HepG2 (cell line): ENCODE measurements at regions not wholly inside any gene's neighbourhood (a gene's known extent, or its start where the extent isn't known, plus 50 kb on each side); places are given as distances from the start of the nearest gene placed in this dataset.

Experiments used
- ATAC-seq: fragments of 200-7000 bp; cut with Tn5 transposase; 3 replicates; pipeline ENCODE4 v1.9.1; 2020; ENCODE audit warnings: mild to moderate bottlenecking, moderate library complexity
- BruUV-seq: library from RNA; stranded (reverse); fragments of 400-500 nt; replicated peaks from 2 replicates; lab custom pipeline; 2021; lab: Mats Ljungman, UMichigan
- CTCF ChIA-PET: fragments of 300-600 bp; formaldehyde crosslinking; extraction: SDS; loops from one replicate; lab custom pipeline; 2021; ENCODE audit warnings: low total read pairs, inconsistent platforms, low intra/inter-chr PET ratio; lab: Yijun Ruan, JAX
- POLR2A ChIA-PET: fragments of 350-600 bp; sonication (Branson Sonifier 250); formaldehyde crosslinking; loops from one replicate; lab custom pipeline; 2020; ENCODE audit warnings: antibody characterized with exemption, inconsistent platforms; lab: Yijun Ruan, JAX
- DNase-seq: peaks from one replicate; pipeline ENCODE4 v3.0.0-alpha.2; 2015; ENCODE audit warnings: low spot score
- FAIRE-seq: peaks from 3 replicates; lab custom pipeline; 2011; peaks lifted over from hg19 to GRCh38; lab: Jason Lieb, UNC
- H2AFZ ChIP-seq: one replicate; pipeline ENCODE4 v1.6.1; 2011; ENCODE audit warnings: low read length, inconsistent platforms
- H3K27ac ChIP-seq: fragments of 300-600 bp; 3 replicates; pipeline ENCODE4 v1.8.0; 2011; ENCODE audit warnings: mixed run types, mild to moderate bottlenecking, mixed read lengths, low read length, inconsistent platforms; ENCODE audit not compliant: insufficient read depth; ENCODE audit errors: extremely low read length
- H3K27me3 ChIP-seq, 2 experiments: fragments of 200-600 bp in 1 of 2; 2 replicates in 1 of 2; 3 replicates in 1 of 2; pipeline versions ENCODE4 v1.6.0 to v1.8.0; 2011; ENCODE audit warnings: low read length in 2 of 2, mild to moderate bottlenecking in 2 of 2, moderate library complexity in 2 of 2, inconsistent platforms in 1 of 2; ENCODE audit not compliant: insufficient read depth in 2 of 2, control insufficient read depth in 1 of 2
- H3K36me3 ChIP-seq, 2 experiments: fragments of 200-600 bp in 1 of 2; replicated peaks in 1 of 2; 2 replicates in 1 of 2; 3 replicates in 1 of 2; pipeline versions ENCODE4 v1.5.1 to v1.8.0; 2011; ENCODE audit warnings: low read length in 2 of 2, inconsistent platforms in 1 of 2; ENCODE audit not compliant: insufficient read depth in 2 of 2, control insufficient read depth in 1 of 2
- H3K4me1 ChIP-seq: 2 replicates; pipeline ENCODE4 v1.5.1; 2012; ENCODE audit warnings: low read length, inconsistent platforms; ENCODE audit not compliant: insufficient read depth
- H3K4me2 ChIP-seq: 2 replicates; pipeline ENCODE4 v1.6.0; 2011; ENCODE audit warnings: low read depth, low read length, inconsistent platforms
- H3K4me3 ChIP-seq, 3 experiments: fragments of 200-600 bp in 1 of 3; sonication (generic), shearing (Covaris generic) in 1 of 3; replicated peaks in 1 of 3; 2 replicates each; pipeline ENCODE4 v1.5.1; 2011 to 2016; ENCODE audit warnings: low read length in 3 of 3, inconsistent platforms in 2 of 3, low read depth in 2 of 3, mild to moderate bottlenecking in 2 of 3, control low read depth in 1 of 3, mixed read lengths in 1 of 3; ENCODE audit not compliant: insufficient read depth in 1 of 3
- H3K79me2 ChIP-seq: one replicate; pipeline ENCODE4 v1.6.1; 2011; ENCODE audit warnings: low read length, inconsistent platforms; ENCODE audit not compliant: insufficient read depth
- H3K9ac ChIP-seq: 2 replicates; pipeline ENCODE4 v1.6.0; 2011; ENCODE audit warnings: mild to moderate bottlenecking, low read depth, low read length, inconsistent platforms; ENCODE audit not compliant: insufficient read depth
- H3K9me3 ChIP-seq: 2 replicates; pipeline ENCODE4 v1.5.1; 2012; ENCODE audit warnings: mild to moderate bottlenecking, low read length
- H4K20me1 ChIP-seq: 2 replicates; pipeline ENCODE4 v1.6.0; 2011; ENCODE audit warnings: inconsistent platforms, mild to moderate bottlenecking, low read length, moderate library complexity; ENCODE audit not compliant: insufficient read depth
- CBX5 ChIP-seq: sonication (generic); formaldehyde crosslinking; IDR thresholded peaks from 2 replicates; pipeline ENCODE4 v1.4.0; 2020; ENCODE audit warnings: missing genetic modification reagents, borderline replicate concordance
- ELF3 ChIP-seq: IDR thresholded peaks from 2 replicates; pipeline ENCODE4 v1.6.1; 2016; ENCODE audit warnings: missing genetic modification reagents, missing compliant biosample characterization
- RXRB ChIP-seq: IDR thresholded peaks from 2 replicates; pipeline ENCODE4 v1.6.1; 2016; ENCODE audit warnings: borderline replicate concordance, missing genetic modification reagents, missing compliant biosample characterization
- TRAFD1 ChIP-seq: sonication (generic); formaldehyde crosslinking; IDR thresholded peaks from 2 replicates; pipeline ENCODE4 v1.5.1; 2020; ENCODE audit warnings: missing genetic modification reagents, mild to moderate bottlenecking, borderline replicate concordance
- ZEB1 ChIP-seq: IDR thresholded peaks from 2 replicates; pipeline ENCODE4 v1.6.1; 2012; ENCODE audit warnings: mild to moderate bottlenecking, low read depth, inconsistent platforms; ENCODE audit not compliant: insufficient replicate concordance
- ZNF225 ChIP-seq: sonication (generic); formaldehyde crosslinking; IDR thresholded peaks from 2 replicates; pipeline ENCODE4 v1.4.0; 2020; ENCODE audit warnings: mild to moderate bottlenecking, missing genetic modification reagents
- ZNF264 ChIP-seq: sonication (generic); formaldehyde crosslinking; IDR thresholded peaks from 2 replicates; pipeline ENCODE4 v1.4.0; 2020; ENCODE audit warnings: missing genetic modification reagents
- ZNF276 ChIP-seq: sonication (generic); formaldehyde crosslinking; IDR thresholded peaks from 2 replicates; pipeline ENCODE4 v1.4.0; 2020; ENCODE audit warnings: mild to moderate bottlenecking, low read depth, missing genetic modification reagents
- ZNF446 ChIP-seq: sonication (generic); formaldehyde crosslinking; IDR thresholded peaks from 2 replicates; pipeline ENCODE4 v1.5.0; 2020; ENCODE audit warnings: mild to moderate bottlenecking, missing genetic modification reagents
- ZNF569 ChIP-seq: sonication (generic); formaldehyde crosslinking; IDR thresholded peaks from 2 replicates; pipeline ENCODE4 v1.5.0; 2020; ENCODE audit warnings: mild to moderate bottlenecking, missing genetic modification reagents, moderate library complexity, borderline replicate concordance
- ZNF614 ChIP-seq: IDR thresholded peaks from 2 replicates; pipeline ENCODE4 v1.6.1; 2018; ENCODE audit warnings: missing biosample characterization, missing genetic modification reagents, inconsistent platforms, borderline replicate concordance
- WGBS: methylation state at CpG from one replicate; pipeline ENCODE4 v1.1.6; 2017; ENCODE audit warnings: low lambda C conversion rate; 5-methylcytosine and 5-hydroxymethylcytosine counted together
- in situ Hi-C: cut with HindIII; loops from 2 replicates; pipeline ENCODE4 v1.10.0; 2017; ENCODE audit warnings: low pct_unique_long_range_greater_than_20kb; ENCODE audit not compliant: extremely low pct_ligation_motif_present
- intact Hi-C: fragments of 100-400 bp; cut with micrococcal nuclease; formaldehyde crosslinking; loops from one replicate; pipeline ENCODE4 v1.10.0; 2022; ENCODE audit not compliant: unreplicated experiment
- TF ChIP-seq, protein P1 (sequence below): IDR thresholded peaks from 2 replicates; pipeline ENCODE4 v1.6.1; 2016; ENCODE audit warnings: control low read depth
- TF ChIP-seq, protein P2 (sequence below): sonication (generic); formaldehyde crosslinking; IDR thresholded peaks from 2 replicates; pipeline ENCODE4 v1.5.0; 2020; ENCODE audit warnings: missing genetic modification reagents, mild to moderate bottlenecking, borderline replicate concordance
- TF ChIP-seq, protein P3 (sequence below): sonication (generic); formaldehyde crosslinking; IDR thresholded peaks from 2 replicates; pipeline ENCODE4 v1.4.0; 2020; ENCODE audit warnings: missing genetic modification reagents

DNA sequence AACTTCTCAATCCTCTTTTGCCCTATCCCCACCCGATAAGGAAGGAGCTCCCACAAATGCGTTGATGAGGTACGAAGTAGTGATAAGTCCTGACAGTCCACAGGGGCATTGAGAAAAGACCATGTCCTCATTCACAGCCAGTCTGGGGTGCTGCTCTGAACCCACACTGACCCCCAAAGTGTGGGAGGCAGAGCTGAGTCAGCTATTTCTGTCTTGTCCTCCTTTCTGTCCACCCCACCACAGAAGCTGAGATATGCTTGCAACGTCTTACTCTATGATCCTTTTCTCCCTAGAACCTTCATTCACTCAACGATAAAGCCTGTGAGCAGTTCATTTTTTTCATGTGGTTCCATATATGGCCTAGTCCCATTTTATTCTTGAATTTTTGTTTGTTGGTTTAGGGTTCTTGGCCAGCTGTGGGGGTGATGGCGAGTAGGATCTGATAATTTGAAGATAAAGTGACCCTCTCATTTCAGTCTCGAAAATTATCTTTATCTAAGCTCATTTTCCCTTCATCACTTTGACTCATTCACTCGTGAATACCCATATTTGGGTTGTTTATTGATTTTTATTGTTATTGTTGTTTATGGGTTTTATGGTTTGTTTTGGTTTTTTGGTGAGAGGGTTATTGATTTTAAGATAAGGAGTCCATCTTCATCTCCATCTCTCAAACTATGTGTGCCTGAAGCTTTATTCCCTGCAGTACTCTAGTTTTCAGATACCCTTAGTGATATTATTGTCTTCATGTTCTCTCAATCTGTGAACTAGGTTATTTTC is 58.5 kb upstream of the ZNF366 start (continued):
- TF ChIP-seq ZNF614 (CRISPR knock-in tag) = no peak
- TF ChIP-seq, all 625 proteins: peak for 2

- Histone ChIP-seq H3K9me3 (no peaks in the 10 kb centered on the region), H3K9ac (no peak overlapping the region), H3K27ac (no peak overlapping the region), H4K20me1 (no peaks in the 10 kb centered on the region), H3K4me2 (no peak overlapping the region), H2AFZ (no peak overlapping the region), H3K4me1 (no peaks in the 10 kb centered on the region), H3K36me3 (no peaks in the 10 kb centered on the region), H3K79me2 (no peaks in the 10 kb centered on the region), H3K27me3 (peaks cover 0 to 5% of the 10 kb centered on the region in 2 experiments; a peak in 1 of 5 replicates), H3K4me3 (no peak overlapping the region)
- in situ Hi-C loops = no loop called here
- intact Hi-C loops = no loop called here
- FAIRE-seq (no peak), ATAC-seq (no peak), DNase-seq (no peak)
- ChIA-PET CTCF (no interaction called here), POLR2A (no interaction called here)
- BruUV-seq = no TSS peak
- 7% methylated on average over 2 of the region's 2 CpGs for WGBS
- TF ChIP-seq ELF3 = no peak
- no peak for TF ChIP-seq CBX5
- TF ChIP-seq, protein P1, sequence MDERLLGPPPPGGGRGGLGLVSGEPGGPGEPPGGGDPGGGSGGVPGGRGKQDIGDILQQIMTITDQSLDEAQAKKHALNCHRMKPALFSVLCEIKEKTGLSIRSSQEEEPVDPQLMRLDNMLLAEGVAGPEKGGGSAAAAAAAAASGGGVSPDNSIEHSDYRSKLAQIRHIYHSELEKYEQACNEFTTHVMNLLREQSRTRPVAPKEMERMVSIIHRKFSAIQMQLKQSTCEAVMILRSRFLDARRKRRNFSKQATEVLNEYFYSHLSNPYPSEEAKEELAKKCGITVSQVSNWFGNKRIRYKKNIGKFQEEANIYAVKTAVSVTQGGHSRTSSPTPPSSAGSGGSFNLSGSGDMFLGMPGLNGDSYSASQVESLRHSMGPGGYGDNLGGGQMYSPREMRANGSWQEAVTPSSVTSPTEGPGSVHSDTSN (CRISPR knock-in tag) = no peak
- no peak for TF ChIP-seq RXRB
- TF ChIP-seq ZEB1 = no peak
- TF ChIP-seq, protein P2, sequence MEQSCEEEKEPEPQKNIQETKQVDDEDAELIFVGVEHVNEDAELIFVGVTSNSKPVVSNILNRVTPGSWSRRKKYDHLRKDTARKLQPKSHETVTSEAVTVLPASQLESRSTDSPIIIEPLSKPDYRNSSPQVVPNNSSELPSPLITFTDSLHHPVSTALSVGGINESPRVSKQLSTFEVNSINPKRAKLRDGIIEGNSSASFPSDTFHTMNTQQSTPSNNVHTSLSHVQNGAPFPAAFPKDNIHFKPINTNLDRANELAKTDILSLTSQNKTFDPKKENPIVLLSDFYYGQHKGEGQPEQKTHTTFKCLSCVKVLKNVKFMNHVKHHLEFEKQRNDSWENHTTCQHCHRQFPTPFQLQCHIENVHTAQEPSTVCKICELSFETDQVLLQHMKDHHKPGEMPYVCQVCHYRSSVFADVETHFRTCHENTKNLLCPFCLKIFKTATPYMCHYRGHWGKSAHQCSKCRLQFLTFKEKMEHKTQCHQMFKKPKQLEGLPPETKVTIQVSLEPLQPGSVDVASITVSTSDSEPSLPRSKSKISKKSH (CRISPR knock-in tag) = no peak
- TF ChIP-seq ZNF276 (CRISPR knock-in tag) = no peak
- TF ChIP-seq TRAFD1 = no peak
- TF ChIP-seq, protein P3, sequence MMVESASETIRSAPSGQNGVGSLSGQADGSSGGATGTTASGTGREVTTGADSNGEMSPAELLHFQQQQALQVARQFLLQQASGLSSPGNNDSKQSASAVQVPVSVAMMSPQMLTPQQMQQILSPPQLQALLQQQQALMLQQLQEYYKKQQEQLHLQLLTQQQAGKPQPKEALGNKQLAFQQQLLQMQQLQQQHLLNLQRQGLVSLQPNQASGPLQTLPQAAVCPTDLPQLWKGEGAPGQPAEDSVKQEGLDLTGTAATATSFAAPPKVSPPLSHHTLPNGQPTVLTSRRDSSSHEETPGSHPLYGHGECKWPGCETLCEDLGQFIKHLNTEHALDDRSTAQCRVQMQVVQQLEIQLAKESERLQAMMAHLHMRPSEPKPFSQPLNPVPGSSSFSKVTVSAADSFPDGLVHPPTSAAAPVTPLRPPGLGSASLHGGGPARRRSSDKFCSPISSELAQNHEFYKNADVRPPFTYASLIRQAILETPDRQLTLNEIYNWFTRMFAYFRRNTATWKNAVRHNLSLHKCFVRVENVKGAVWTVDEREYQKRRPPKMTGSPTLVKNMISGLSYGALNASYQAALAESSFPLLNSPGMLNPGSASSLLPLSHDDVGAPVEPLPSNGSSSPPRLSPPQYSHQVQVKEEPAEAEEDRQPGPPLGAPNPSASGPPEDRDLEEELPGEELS (CRISPR knock-in tag) = no peak
- TF ChIP-seq ZNF225 (CRISPR knock-in tag) = no peak
- TF ChIP-seq ZNF264 (CRISPR knock-in tag) = no peak
- no peak for TF ChIP-seq ZNF569 (CRISPR knock-in tag)
- TF ChIP-seq ZNF446 (CRISPR knock-in tag) = no peak
These were observed 55.5 kb upstream of the ZNF366 start for GRCh38 chr5:72562717-72563116.
